ENCODE measurements at regions not wholly inside any gene's neighbourhood (a gene's known extent, or its start where the extent isn't known, plus 50 kb on each side); places are given as distances from the start of the nearest gene placed in this dataset.
A peak's percentile ranks its signal among the peaks of the same experiment; 100 is the strongest.

GRCh38 chr1:157347506-157347905 is 204.8 kb downstream of the FCRL5 start:
- TF ChIP-seq, protein P1, sequence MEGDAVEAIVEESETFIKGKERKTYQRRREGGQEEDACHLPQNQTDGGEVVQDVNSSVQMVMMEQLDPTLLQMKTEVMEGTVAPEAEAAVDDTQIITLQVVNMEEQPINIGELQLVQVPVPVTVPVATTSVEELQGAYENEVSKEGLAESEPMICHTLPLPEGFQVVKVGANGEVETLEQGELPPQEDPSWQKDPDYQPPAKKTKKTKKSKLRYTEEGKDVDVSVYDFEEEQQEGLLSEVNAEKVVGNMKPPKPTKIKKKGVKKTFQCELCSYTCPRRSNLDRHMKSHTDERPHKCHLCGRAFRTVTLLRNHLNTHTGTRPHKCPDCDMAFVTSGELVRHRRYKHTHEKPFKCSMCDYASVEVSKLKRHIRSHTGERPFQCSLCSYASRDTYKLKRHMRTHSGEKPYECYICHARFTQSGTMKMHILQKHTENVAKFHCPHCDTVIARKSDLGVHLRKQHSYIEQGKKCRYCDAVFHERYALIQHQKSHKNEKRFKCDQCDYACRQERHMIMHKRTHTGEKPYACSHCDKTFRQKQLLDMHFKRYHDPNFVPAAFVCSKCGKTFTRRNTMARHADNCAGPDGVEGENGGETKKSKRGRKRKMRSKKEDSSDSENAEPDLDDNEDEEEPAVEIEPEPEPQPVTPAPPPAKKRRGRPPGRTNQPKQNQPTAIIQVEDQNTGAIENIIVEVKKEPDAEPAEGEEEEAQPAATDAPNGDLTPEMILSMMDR (IDR thresholded peaks at IDR 0.05; ENCODE audit: low read depth, low read length): peak; percentile 28; the same call in 1 of the 2 replicates
- TF ChIP-seq EZH2phosphoT487 (IDR thresholded peaks at IDR 0.05; ENCODE audit: low read depth): no peak

Measured in OCI-LY3 (cell line).